CD4-positive, alpha-beta T cell treated with Interleukin-21 for 1 hour (primary cell): ENCODE measurements at regions not wholly inside any gene's neighbourhood (a gene's known extent, or its start where the extent isn't known, plus 50 kb on each side); places are given as distances from the start of the nearest gene placed in this dataset.

Experiments
- DNase-seq: peaks from one replicate; pipeline ENCODE4 v3.0.0-alpha.2; 2020

- DNase-seq: no peak
These were observed 212.6 kb upstream of the TOPAZ1 start for GRCh38 chr3:44029100-44029499.

- no peak for DNase-seq
These were observed 211.4 kb upstream of the TOPAZ1 start for GRCh38 chr3:44030285-44030684.

- DNase-seq: no peak
These were observed 210.9 kb upstream of the TOPAZ1 start for GRCh38 chr3:44030687-44031305.

GRCh38 chr3:44031387-44032380, 210.0 kb upstream of the TOPAZ1 start:
- DNase-seq: no peak

- DNase-seq: no peak
These were observed 209.2 kb upstream of the TOPAZ1 start for GRCh38 chr3:44032487-44032886.

- no peak for DNase-seq
These were observed 208.6 kb upstream of the TOPAZ1 start for GRCh38 chr3:44033123-44033522.

- no peak for DNase-seq
These were observed 204.8 kb upstream of the TOPAZ1 start for GRCh38 chr3:44036850-44037249.

GRCh38 chr3:44039006-44039405, 202.7 kb upstream of the TOPAZ1 start:
- no peak for DNase-seq

GRCh38 chr3:44041726-44042125, 200.0 kb upstream of the TOPAZ1 start:
- DNase-seq: no peak

- DNase-seq: no peak
These were observed 198.9 kb upstream of the TOPAZ1 start for GRCh38 chr3:44042772-44043171.

- peak; percentile 26 for DNase-seq
These were observed 196.0 kb upstream of the TOPAZ1 start for GRCh38 chr3:44045476-44046275.

- DNase-seq: no peak
These were observed 193.9 kb upstream of the TOPAZ1 start for GRCh38 chr3:44047796-44048195.

- DNase-seq: no peak
These were observed 193.3 kb upstream of the TOPAZ1 start for GRCh38 chr3:44048196-44048924.

- DNase-seq: no peak
These were observed 192.7 kb upstream of the TOPAZ1 start for GRCh38 chr3:44048949-44049348.

GRCh38 chr3:44050101-44050500, 191.6 kb upstream of the TOPAZ1 start:
- no peak for DNase-seq

- DNase-seq: no peak
These were observed 190.8 kb upstream of the TOPAZ1 start for GRCh38 chr3:44050867-44051266.

GRCh38 chr3:44055951-44056350, 185.7 kb upstream of the TOPAZ1 start:
- DNase-seq: no peak

GRCh38 chr3:44056446-44057240, 185.0 kb upstream of the TOPAZ1 start:
- no peak for DNase-seq

- peak; percentile 5 for DNase-seq
These were observed 183.4 kb upstream of the TOPAZ1 start for GRCh38 chr3:44058022-44058867.

GRCh38 chr3:44058868-44059203, 182.8 kb upstream of the TOPAZ1 start:
- no peak for DNase-seq

GRCh38 chr3:44060164-44060563, 181.5 kb upstream of the TOPAZ1 start:
- DNase-seq: no peak
